HG03045 (cell line): ENCODE measurements at regions not wholly inside any gene's neighbourhood (a gene's known extent, or its start where the extent isn't known, plus 50 kb on each side); places are given as distances from the start of the nearest gene placed in this dataset.

Experiments
- ATAC-seq: cut with Tn5 transposase; IDR thresholded peaks from one replicate; pipeline ENCODE4 v1.9.1; 2021; ENCODE audit warnings: mild to moderate bottlenecking, moderate library complexity; ENCODE audit not compliant: unreplicated experiment

DNA sequence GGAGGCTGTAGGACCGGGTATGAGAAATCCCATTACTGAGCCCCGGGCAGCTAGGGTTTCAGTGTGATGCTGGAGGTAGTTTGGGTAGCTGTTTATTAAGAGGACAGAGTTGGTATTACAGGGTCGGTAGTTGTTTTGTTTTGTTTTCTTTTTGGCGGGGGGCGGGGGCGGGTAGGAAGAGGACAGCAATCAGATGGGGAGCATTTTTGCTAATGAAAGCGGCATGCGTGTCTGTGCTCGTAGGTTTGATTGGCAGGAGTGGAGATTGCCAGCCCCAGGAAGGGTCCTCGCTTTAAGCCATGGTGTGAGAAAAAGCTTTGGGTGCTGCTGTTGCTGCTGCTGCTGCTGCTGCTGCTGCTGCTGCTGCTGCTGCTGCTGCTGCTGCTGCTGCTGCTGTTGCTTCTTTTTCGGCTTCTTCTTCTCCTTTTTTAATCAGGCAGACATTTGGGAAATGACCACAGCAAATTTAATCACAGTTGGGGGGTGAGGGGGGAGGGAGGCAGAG, 498.5 kb upstream of the ZFHX3 start:
- ATAC-seq: no peak

DNA sequence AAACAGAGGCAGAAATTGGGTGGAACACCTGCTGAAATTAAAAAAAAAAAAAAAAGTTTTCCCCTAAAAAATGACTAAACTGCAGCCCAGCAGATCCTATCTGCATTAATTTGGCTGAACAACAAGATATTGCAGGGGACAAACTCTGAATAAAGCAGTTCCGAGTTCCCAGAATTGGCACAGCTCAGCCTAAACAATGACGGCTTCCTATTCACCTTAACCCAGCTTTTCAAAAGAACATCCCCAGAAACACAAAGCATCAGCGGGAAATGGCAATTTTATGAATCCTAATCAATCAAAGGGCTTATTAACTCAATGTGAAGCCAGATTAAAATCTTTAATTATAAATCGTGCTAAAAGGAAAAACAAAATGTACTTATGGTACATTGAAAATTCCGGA, 497.8 kb upstream of the ZFHX3 start:
- ATAC-seq: no peak

DNA sequence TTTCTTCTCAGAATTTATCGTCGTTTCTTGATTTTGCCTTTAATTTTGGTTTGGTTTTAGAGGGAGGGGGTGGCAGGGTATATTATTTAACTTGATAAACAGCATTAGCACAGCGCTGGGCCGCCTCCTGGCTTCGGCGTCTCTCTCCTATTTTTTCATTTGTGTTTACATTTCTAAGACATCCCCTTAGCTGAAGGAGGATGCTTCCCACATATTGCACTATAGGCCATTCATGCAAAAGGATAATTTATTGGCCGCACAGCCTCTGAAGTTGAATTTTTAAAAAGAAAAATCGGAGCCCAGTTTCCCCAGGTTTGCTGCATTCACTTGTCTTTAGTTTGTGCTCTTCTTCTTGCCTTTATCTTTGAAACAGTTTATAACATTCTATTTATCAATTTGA, 497.4 kb upstream of the ZFHX3 start:
- no peak for ATAC-seq

DNA sequence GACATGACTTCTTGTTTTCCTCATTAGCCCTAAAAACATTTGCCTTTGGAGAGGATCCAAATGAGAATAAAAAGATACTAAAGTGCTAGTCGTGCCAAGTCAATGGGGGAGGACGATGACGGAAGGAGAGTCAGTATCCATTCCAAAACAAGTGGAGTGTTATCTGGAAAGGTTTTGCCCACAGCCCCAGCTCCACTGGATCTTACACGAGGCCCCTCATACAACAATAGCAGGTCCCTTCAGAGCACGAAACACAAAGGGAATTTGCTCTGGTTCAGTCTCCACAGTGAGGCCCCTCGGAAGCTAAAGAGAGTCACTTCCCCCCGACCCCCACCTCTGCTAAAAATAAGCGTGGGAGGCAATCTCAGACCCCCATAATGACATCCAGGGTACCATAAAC, 496.9 kb upstream of the ZFHX3 start:
- ATAC-seq: no peak

DNA sequence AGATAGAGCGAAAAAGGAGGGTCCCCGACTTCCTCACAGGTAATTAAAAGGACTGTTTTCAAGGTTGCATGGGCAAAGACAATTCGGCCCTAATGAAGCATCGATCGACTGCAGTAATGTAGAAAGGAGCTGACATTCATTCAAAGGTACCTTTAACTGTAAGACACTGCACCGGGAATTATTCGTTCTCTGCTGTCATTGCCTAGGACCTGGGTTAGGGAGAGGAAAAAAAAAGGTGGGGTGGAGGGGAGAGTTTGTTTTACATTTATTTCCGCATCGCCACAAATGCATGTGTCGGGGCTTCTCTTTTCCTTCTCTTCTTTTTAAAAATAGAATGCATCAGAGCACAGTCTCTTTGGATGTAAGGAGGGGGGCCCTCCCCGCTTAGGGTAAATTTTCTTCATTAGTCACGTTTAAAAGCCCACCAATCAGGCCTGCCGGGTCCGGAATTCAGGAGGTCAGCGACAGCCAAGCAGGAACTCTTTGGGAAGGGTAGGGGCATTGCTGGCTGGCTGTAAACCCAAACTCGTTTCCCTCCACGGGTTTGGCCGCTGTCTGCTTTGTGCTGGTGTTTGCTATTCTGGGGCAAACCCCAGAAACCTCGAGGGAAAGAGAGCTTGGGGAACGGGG, 496.2 kb upstream of the ZFHX3 start:
- no peak for ATAC-seq

DNA sequence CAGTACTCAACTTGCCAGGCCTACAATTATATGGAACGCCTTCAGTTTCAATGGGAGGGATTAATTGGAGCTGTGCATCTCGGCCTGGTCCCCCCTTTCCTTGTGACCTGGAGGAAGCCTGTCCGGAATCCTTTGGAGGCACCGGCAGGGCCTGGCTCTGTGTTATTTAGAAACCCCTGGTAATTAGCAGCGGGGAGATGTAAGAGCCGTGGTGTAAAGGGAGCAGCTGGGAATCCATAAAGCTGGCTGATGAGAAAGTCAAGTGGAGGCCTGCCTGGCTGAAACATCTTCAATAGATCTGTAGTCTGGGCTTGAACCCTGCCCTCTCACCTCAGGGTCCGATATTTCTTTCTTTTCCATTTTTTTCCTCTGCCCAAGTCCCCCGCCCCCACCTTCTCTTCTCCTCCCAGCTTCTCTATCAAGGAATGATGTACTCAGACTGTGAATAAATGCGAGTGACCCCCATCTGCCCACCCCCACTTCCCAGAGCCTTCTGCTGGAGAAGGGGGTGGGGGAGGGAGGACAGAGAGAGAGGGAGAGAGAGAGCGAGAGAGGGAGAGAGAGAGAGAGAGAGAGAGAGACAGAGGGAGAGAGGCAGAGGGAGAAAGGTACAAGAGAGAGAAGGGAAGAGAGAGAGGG, 495.5 kb upstream of the ZFHX3 start:
- no peak for ATAC-seq

DNA sequence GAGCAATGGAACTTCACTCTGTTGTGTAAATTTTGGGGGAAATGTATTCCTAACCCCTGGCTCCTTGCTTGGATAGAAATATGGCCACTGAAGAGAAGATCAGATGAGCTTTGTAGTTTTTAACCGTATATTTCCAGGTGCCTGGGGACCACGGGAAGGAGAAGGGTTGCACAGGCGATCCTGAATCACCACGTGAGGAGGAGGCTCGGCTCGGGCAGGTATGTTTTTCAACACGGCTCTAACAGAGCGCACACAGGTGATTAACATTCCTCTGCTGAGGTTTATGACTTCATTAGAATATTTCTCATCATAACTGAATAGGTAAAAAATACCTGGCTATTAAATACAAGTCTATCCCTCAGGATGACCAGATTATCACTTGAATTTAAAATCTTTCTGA, 495.0 kb upstream of the ZFHX3 start:
- ATAC-seq: no peak

DNA sequence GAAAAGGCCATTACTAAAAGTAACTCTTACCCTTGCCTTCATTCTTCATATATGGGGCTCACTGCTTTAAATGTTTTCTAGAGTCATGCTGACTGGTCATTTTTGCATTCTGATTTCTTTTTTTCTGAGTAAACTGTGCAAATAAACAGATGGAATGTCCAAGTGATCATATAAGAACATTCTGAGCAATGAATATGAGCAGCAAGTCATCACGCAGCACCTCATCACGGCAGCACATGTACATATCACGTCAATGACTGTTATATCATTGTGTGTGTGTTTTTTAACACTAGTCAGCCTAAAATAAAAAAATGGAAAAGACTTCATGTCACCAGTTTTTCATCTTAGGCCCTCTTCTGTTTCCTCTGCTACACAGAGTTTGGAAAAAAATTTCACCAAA, 490.0 kb upstream of the ZFHX3 start:
- no peak for ATAC-seq

DNA sequence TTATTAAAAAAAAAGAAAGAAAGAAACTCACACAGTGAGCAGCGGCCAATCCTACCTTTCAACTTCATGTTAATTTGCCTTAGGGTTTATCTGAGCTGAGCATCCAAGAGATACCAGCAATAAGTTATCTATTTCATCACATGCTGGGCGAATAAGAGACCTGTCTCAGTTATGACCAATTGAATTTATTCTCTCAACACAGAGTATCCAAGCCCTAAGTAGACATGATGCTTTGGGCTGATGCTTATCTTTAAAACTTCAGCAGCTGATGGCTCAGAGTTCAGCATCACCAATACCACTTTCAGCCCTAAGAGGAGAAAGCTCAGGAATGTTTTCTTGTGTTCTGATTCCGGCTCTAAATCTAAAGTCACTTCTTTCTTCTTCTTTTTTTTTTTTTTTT, 489.0 kb upstream of the ZFHX3 start:
- ATAC-seq: no peak

DNA sequence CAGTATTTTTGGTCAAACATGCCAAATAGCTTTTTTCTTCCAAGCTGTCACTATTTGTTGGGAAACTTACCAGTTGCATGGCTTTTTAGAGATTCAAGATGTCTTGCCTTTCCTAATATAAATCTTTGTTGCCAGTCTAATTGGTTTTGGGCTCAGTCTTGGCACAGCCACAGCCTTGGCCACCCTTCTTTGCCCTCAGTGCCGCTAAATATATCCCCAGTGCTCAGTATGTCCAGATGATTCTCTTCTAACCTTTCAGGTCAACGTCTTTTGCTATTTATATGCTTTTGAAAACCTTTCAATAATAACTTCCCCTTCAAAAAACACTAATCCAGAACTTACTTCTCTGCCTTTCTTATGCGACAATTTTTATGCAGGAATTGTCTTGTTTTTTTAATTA, 483.1 kb upstream of the ZFHX3 start:
- ATAC-seq: no peak

DNA sequence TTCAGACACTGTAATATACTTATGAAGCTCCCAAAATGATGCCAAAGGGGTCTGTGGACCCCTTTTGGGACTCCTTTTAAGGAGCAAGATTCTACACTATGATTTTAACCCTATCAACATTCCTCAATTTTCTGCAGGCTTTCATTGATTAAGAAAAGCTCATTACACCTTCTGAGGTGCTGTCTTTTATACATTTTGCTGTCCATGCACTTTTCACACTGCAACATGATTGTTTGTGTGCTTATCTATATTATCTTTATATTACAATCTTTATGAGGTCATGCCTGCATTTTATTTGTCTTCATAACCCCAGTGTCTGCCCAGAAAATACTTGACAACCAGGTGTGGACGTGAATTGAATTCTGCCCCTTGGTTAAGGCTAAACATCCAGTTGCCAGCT, 482.6 kb upstream of the ZFHX3 start:
- no peak for ATAC-seq

DNA sequence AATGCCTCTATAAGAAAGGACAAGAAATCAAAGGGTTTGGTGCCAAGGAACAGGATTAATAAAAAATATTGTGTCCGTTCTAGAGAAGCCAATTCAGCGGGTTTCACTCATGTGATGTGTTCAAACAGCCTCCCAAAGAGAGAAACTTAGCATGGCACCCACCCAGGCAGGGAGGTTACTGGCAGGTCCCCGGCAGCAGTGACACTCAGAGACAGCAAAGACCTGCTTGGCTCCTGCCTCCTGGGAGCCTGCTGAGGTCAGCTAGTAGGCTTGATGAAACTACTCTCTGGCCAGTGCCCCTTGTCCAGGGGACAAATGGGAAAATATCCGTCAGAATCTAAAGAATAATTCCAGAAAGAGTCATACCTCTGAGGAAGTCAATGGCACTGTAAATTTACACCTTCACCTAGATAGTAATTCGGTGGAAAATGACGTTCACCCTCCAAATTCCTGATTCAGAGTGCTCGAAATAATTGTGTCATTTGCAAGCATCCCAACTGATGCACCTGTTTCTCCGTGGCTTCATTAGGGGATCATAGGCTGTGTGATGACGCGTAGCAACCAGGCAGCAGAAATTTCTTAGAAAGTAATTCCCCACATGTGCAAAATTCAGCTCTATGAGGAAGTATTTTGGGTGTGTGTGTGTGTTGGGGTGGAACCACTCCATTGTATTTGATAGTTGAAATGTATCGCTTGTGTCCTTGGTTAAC, 481.5 kb upstream of the ZFHX3 start:
- no peak for ATAC-seq

DNA sequence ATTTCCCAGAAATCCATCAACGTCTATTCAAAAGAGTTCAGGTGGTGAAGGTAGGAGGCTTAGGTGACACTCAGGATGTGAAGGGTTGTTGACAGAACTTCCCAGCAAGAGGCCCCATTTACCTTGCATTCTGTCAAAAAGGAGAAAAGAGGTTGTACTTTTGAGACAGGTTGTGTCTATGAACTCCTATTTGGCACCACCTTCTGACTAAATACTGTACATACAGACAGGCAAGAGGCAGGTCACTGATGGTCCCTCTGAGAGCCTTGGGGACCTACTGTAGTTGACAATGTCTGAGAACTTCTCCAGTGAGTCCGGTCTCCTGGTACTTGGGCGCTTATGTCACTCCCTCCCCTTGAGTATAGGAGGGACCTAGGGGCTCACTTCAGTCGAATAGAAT, 479.3 kb upstream of the ZFHX3 start:
- ATAC-seq: no peak

DNA sequence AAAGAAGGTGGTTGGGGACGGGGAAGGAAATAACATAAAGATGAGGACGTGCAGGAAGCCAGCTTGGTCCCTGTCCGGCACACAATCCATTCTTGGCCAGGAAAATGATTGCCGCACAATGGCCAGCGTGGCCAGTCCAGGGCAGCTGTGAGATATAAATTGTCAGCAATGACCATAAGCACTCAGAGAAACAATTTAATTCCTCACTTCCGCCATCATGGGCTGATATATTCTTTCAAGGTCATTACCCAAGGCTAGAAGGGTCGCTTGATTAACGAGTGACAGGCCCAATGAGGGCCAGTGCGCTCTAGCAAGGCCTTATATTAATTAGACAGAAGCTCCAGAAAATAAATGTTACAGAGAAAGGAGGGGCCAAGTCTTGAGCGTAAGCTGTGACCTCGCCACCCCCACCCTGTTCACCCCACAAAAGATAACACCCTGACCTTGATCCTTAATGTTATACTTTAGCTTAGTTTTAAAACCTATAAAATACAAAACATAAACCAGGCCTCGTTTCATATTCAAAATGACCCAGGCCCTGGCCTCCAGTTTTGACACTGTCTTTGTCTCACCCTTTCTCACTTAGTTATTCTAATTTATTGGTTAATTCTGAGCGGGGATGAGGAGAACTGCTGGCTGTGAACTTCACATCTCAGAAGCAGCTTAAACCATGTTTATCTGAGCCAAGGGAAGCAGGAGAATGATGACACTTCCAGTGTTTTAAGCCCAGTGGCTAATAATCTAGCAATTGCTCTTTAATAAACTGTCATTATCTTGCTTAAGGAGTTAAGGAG, 478.3 kb upstream of the ZFHX3 start:
- no peak for ATAC-seq

DNA sequence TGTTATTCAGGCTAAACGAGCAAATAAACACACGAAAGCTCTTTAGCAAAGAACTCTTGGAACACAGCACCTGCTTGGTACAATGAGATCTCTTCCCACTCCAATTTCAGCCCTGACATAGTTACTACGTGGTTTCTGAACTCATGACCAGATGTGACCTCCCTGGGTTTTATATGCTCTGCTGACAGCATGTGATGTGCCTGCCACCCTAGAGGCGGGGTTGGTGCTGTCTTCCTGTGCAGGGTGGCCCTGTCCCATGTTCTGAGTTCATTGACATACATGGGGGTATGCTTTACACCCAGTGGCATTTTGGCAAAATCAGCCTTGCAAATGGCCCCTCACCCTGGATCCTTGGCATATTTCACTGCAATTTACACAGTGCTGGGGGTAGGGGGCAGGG, 475.3 kb upstream of the ZFHX3 start:
- no peak for ATAC-seq

DNA sequence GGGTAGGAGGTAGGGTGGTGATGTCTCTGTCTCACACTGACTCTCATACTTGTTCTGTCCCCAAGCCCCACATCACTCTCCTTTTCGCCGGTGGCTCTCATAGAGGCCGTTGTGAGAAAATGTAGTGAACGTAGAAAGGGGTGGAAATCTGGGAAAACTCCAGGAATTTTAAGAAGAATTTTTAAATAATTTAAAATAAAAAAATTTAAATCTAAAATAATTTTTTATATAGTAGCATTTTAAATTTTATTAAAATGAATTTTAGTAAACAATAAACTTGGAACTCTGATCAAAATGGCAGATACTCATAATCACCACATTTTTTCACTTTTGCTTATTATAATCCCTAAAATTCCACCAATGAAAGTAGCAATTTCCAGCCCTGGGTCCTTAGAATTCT, 473.6 kb upstream of the ZFHX3 start:
- ATAC-seq: no peak

DNA sequence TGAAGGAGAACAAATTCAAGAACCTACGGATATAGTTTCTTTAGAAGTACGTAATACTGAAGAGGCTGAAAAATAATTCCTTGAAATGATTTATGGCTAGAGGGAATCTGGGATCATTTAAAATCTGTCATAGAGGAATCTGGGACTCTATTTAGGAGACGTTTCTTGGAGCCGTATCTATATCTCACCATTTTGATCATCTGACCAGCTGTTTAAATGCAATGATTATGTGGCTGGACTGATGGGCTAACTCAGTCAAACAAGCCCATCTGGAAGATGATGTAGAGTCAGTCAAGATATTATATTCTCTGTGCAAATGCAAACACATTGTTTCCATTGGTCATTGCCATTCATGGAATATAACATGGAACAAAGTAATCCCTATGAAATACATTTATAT, 467.7 kb upstream of the ZFHX3 start:
- ATAC-seq: no peak

DNA sequence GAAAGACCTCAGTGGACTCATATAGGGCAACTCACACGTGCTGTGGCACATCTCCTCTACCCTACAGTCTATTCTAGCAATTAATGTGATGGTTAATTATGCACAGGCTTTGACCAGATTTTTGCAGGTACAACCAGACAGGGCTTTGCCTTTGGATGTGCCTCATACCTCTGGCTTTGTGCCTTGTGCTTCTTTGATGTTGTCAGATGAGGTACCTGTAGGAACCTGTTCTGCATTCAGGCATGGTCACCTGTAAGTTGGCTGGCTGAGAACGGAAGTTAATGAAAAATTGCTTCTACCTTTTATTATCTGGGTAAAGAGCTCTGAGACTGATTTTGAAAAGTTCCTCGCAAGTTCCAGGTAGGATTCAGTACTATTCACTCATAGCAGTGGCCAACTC, 462.9 kb upstream of the ZFHX3 start:
- no peak for ATAC-seq

DNA sequence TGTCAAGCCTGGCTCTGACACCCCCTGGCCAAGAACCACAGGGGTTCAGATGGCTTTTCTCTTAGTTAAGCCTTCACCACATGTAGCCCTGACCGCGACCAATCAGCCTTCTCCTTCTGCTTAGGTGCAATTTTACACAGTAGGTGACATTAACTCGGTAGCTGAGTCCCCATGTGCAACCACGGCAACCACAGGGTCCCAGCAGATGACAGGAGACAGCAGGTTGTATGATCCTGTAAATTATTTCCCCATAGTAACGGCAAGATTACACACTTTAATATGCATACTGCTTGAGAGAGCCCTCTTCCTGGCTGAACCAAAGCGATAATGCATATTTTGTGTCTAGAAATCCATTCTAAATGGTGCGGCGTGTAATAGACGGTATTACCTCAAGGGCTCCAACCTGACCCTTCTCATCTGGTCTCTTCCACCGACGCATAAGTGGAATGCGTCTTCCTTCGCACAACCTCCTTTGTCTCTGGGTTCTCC, 458.7 kb upstream of the ZFHX3 start:
- ATAC-seq: no peak

DNA sequence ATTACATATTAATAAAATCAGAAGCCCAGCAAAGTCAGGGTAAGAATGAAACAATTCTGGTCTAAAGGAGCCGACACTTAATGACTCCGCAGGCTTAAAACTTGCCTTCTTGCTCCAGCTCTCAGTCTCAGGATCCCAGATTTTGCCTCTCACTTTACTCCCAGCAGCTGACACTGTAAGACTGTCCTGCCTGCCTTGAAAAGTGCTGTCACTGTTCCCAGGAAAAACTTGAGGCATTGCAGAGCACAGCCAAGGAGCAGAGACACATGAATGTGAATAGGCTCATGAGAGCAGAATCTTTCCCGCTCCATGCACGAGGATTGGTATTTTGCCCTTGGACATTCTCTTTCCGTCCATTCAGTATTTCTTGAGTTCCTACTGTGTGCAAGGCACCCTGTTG, 457.6 kb upstream of the ZFHX3 start:
- no peak for ATAC-seq
